Medulla oblongata (tissue), 1 donor: ENCODE measurements at regions not wholly inside any gene's neighbourhood (a gene's known extent, or its start where the extent isn't known, plus 50 kb on each side); places are given as distances from the start of the nearest gene placed in this dataset.
"Not testable (repeated sequence)": the region's sequence is repeated elsewhere in the genome, so short reads cannot be mapped to it uniquely, and the experiment has no call there.

Source experiments
- DNase-seq: peaks from one replicate; pipeline ENCODE4 v3.0.0-alpha.2; 2015; ENCODE audit errors: extremely low spot score

GRCh38 chr18:11464129-11464528, 145.3 kb upstream of the SLC35G4 start:
- no peak for DNase-seq

GRCh38 chr18:11458447-11458846, 150.9 kb upstream of the SLC35G4 start:
- no peak for DNase-seq

GRCh38 chr18:11457853-11458252, 151.5 kb upstream of the SLC35G4 start:
- DNase-seq: not testable (repeated sequence)

GRCh38 chr18:11454040-11454439, 155.4 kb upstream of the SLC35G4 start:
- no peak for DNase-seq

- not testable (repeated sequence) for DNase-seq
Observed at GRCh38 chr18:11444169-11444568, 165.2 kb upstream of the SLC35G4 start.

GRCh38 chr18:11437046-11437445, 172.3 kb upstream of the SLC35G4 start:
- DNase-seq: no peak

- no peak for DNase-seq
Observed at GRCh38 chr18:11432360-11432811, 177.0 kb upstream of the SLC35G4 start.

- DNase-seq: no peak
Observed at GRCh38 chr18:11429876-11430275, 179.5 kb upstream of the SLC35G4 start.

- DNase-seq: no peak
Observed at GRCh38 chr18:11425211-11425610, 184.2 kb upstream of the SLC35G4 start.

GRCh38 chr18:11419338-11419737, 190.1 kb upstream of the SLC35G4 start:
- DNase-seq: peak; percentile 10

GRCh38 chr18:11412811-11413210, 196.6 kb upstream of the SLC35G4 start:
- no peak for DNase-seq

- DNase-seq: no peak
Observed at GRCh38 chr18:11411048-11411447, 198.3 kb upstream of the SLC35G4 start.

GRCh38 chr18:11408555-11409065, 200.8 kb upstream of the SLC35G4 start:
- DNase-seq: no peak

- no peak for DNase-seq
Observed at GRCh38 chr18:11407940-11408339, 201.5 kb upstream of the SLC35G4 start.

- DNase-seq: no peak
Observed at GRCh38 chr18:11405804-11406203, 203.6 kb upstream of the SLC35G4 start.

- no peak for DNase-seq
Observed at GRCh38 chr18:11400703-11401102, 208.7 kb upstream of the SLC35G4 start.

GRCh38 chr18:11398625-11399024, 210.8 kb upstream of the SLC35G4 start:
- DNase-seq: peak; percentile 11

GRCh38 chr18:11392980-11393885, 216.2 kb upstream of the SLC35G4 start:
- DNase-seq: peak; percentile 12

- DNase-seq: no peak
Observed at GRCh38 chr18:11392292-11392691, 217.1 kb upstream of the SLC35G4 start.

GRCh38 chr18:11391661-11392060, 217.7 kb upstream of the SLC35G4 start:
- no peak for DNase-seq

- DNase-seq: no peak
Observed at GRCh38 chr18:11388755-11389680, 220.4 kb upstream of the SLC35G4 start.

- peak; percentile 56 for DNase-seq
Observed at GRCh38 chr18:11387880-11388279, 221.5 kb upstream of the SLC35G4 start.
